Upper lobe of left lung (tissue), 6 donors: ENCODE measurements at regions not wholly inside any gene's neighbourhood (a gene's known extent, or its start where the extent isn't known, plus 50 kb on each side); places are given as distances from the start of the nearest gene placed in this dataset.

Experiments used
- ATAC-seq, 2 donors: fragments of 200-7000 bp; cut with Tn5 transposase; one replicate each; pipeline ENCODE4 v1.9.1; 2022; ENCODE audit warnings: mild to moderate bottlenecking in 2 of 2, moderate library complexity in 2 of 2; ENCODE audit not compliant: low FRiP score in 2 of 2
- DNase-seq, 2 donors: peaks; one replicate each; pipeline ENCODE4 v3.0.0-alpha.2; 2019 to 2020
- H3K27ac ChIP-seq, 4 donors: fragments of 200-600 bp; sonication (generic); one replicate each; pipeline ENCODE4 v1.5.1; 2016 to 2019
- H3K27me3 ChIP-seq, 4 donors: fragments of 200-600 bp; sonication (generic); one replicate each; pipeline ENCODE4 v1.5.1; 2017 to 2019
- H3K36me3 ChIP-seq, 4 donors: fragments of 200-600 bp; sonication (generic); one replicate each; pipeline ENCODE4 v1.5.1; 2016 to 2019
- H3K4me1 ChIP-seq, 4 donors: fragments of 200-600 bp; sonication (generic); one replicate each; pipeline ENCODE4 v1.5.1; 2018 to 2019
- H3K4me3 ChIP-seq, 4 donors: fragments of 200-600 bp; sonication (generic); one replicate each; pipeline ENCODE4 v1.5.1; 2017 to 2019; ENCODE audit warnings: mild to moderate bottlenecking in 2 of 4, moderate library complexity in 1 of 4
- H3K9me3 ChIP-seq, 4 donors: fragments of 200-600 bp; sonication (generic); one replicate each; pipeline ENCODE4 v1.5.1; 2018 to 2019
- EP300 ChIP-seq, 4 donors: sonication (generic); formaldehyde crosslinking; IDR thresholded peaks; one replicate each; pipeline ENCODE4 v1.5.1; 2017; ENCODE audit warnings: antibody characterized with exemption in 4 of 4, control low read depth in 2 of 4
- POLR2A ChIP-seq, 4 donors: fragments of 450-650 bp; IDR thresholded peaks; one replicate each; pipeline ENCODE4 v1.5.1; 2016 to 2017; ENCODE audit warnings: antibody characterized with exemption in 4 of 4, mild to moderate bottlenecking in 2 of 4
- POLR2AphosphoS5 ChIP-seq, 2 donors: sonication (generic); formaldehyde crosslinking; IDR thresholded peaks; one replicate each; pipeline ENCODE4 v1.5.1; 2017; ENCODE audit warnings: antibody characterized with exemption in 2 of 2
- WGBS, 2 donors: methylation state at CpG; one replicate each; pipeline ENCODE4 v1.1.5; 2017 to 2018; 5-methylcytosine and 5-hydroxymethylcytosine counted together
- TF ChIP-seq, protein P1 (sequence below), 6 experiments: fragments of 450-650 bp in 4 of 6; fragments of 200-600 bp in 2 of 6; sonication (generic) in 2 of 6; IDR thresholded peaks; one replicate each; pipeline ENCODE4 v1.5.1; 2016 to 2019; ENCODE audit warnings: antibody characterized with exemption in 6 of 6
- donor health status: DM: no; HTN: no; CAD: no; lungs with moderate emphysema.
- donor health status: DM: no; HTN: yes; CAD: no; lungs with severe emphysema.

DNA sequence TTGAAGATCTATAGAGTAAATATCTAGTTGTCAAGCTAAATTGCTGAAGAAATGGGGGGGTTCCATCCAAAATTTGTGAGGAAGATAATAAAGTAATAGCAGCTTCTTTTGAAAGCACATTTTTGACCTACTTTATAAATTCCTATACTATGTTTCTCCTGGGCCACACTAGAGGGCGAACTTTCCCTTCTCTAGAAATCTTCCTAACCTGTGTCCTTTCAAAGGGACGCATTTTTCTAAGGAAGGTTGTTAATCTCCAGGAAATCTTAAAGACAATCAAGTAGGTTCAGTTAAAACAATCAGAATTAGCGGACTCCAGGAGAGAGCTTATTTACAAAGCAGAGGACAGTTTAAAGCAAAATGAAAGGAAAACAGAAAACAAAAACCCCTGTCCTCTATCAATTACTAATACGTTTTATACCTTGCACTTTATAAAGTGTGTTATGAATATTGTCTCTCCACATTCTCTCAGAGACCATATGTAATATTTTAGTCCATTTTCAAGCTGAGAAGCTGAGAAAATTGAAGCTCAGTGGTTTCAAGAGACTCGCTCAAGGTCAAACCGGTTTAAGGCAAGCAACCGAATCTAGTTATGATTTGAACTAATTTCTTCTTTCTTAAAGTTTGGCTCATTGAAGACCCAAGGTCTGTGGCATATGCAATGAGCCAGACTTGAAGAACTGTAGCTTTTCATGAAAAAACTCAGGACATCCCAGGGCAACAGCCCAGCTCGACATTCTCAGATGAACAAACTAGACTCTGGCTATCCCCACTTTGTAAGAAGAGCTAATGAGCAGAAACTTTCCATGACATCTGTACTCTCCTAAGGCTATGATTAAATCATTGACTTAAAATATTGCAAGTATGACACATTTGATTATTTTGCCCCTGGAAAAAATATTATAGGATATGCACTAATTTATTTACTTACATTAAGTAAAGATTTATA, 273.6 kb downstream of the PAX3 start:
- DNase-seq (no peak), ATAC-seq (no peak)
- Histone ChIP-seq H3K4me1 (peaks cover 0 to 3% (median 0%) of the 10 kb centered on the region in 4 donors), H3K36me3 (no peaks in the 10 kb centered on the region), H3K4me3 (no peak overlapping the region), H3K9me3 (no peaks in the 10 kb centered on the region), H3K27me3 (no peaks in the 10 kb centered on the region), H3K27ac (no peak overlapping the region)
- TF ChIP-seq, protein P1, sequence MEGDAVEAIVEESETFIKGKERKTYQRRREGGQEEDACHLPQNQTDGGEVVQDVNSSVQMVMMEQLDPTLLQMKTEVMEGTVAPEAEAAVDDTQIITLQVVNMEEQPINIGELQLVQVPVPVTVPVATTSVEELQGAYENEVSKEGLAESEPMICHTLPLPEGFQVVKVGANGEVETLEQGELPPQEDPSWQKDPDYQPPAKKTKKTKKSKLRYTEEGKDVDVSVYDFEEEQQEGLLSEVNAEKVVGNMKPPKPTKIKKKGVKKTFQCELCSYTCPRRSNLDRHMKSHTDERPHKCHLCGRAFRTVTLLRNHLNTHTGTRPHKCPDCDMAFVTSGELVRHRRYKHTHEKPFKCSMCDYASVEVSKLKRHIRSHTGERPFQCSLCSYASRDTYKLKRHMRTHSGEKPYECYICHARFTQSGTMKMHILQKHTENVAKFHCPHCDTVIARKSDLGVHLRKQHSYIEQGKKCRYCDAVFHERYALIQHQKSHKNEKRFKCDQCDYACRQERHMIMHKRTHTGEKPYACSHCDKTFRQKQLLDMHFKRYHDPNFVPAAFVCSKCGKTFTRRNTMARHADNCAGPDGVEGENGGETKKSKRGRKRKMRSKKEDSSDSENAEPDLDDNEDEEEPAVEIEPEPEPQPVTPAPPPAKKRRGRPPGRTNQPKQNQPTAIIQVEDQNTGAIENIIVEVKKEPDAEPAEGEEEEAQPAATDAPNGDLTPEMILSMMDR (IDR thresholded peaks at IDR 0.05), result peak in 5 of 6 experiments; percentile 15 to 44 (median 33)
- TF ChIP-seq POLR2A (IDR thresholded peaks at IDR 0.05), result no peak
- no peak for TF ChIP-seq EP300 (IDR thresholded peaks at IDR 0.05)
- WGBS, 2 donors, result 39 to 40% methylated on average over 8 of the region's 8 CpGs

DNA sequence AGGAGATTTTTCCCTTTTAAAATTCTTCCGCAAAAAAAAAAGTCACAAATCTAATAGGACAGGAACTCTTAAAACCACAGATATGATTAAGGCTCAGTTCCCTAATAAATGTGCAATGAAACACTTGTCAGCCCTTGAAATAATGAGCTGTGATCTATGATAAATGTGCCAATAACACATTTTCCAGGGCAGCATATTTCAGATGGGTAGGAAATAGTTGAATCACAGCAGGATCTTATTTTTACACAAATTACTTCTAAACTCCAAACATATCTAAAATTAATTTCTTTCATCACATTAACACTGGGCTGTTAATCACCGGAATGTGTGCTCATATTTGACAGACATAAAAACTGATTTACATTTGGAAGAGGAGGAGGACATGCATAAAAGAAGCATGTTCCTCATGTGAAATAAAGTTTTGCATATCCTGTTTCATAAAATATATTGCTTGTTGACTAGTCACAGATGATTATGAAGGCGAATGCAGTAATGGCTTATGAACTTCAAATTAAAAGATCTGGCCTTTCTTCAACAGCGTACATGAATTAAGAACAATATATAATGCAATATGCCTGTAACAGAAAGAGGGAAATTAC, 281.4 kb downstream of the PAX3 start:
- Histone ChIP-seq H3K27ac (no peak overlapping the region), H3K27me3 (no peaks in the 10 kb centered on the region), H3K36me3 (no peaks in the 10 kb centered on the region), H3K9me3 (no peaks in the 10 kb centered on the region), H3K4me3 (no peak overlapping the region), H3K4me1 (no peaks in the 10 kb centered on the region)
- 81 to 87% methylated on average over 4 of the region's 4 CpGs for WGBS, 2 donors
- DNase-seq, result no peak
- TF ChIP-seq, protein P1 (IDR thresholded peaks at IDR 0.05), result no peak
- no peak for TF ChIP-seq POLR2A (IDR thresholded peaks at IDR 0.05)
- no peak for TF ChIP-seq EP300 (IDR thresholded peaks at IDR 0.05)
- TF ChIP-seq POLR2AphosphoS5 (IDR thresholded peaks at IDR 0.05), result no peak
- ATAC-seq, result no peak

DNA sequence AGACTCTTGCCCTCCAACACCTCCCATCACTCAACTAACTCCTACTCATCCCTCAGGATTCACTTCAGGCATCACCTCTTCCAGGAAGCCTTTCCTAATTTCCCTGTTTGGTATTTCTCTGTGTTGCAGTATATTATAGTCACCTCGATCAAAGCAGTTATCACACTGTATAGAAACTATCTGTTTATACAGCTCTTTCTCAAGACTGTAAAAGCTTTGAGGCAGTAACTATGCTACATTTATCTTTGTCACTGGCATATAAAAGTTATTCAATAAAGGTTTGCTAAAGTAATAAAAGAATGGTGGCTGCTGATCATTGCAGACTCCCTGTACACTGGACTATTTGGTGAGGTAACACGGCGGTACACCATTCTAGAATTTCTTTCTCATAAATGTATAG, 284.9 kb downstream of the PAX3 start:
- DNase-seq (no peak), ATAC-seq (no peak)
- 56 to 96% methylated on average over 3 of the region's 3 CpGs for WGBS, 2 donors
- Histone ChIP-seq H3K9me3 (no peaks in the 10 kb centered on the region), H3K27ac (no peak overlapping the region), H3K4me3 (no peak overlapping the region), H3K27me3 (no peaks in the 10 kb centered on the region), H3K36me3 (no peaks in the 10 kb centered on the region), H3K4me1 (no peaks in the 10 kb centered on the region)
- no peak for TF ChIP-seq POLR2A (IDR thresholded peaks at IDR 0.05)
- no peak for TF ChIP-seq EP300 (IDR thresholded peaks at IDR 0.05)
- TF ChIP-seq POLR2AphosphoS5 (IDR thresholded peaks at IDR 0.05), result no peak
- TF ChIP-seq, protein P1 (IDR thresholded peaks at IDR 0.05), result no peak

DNA sequence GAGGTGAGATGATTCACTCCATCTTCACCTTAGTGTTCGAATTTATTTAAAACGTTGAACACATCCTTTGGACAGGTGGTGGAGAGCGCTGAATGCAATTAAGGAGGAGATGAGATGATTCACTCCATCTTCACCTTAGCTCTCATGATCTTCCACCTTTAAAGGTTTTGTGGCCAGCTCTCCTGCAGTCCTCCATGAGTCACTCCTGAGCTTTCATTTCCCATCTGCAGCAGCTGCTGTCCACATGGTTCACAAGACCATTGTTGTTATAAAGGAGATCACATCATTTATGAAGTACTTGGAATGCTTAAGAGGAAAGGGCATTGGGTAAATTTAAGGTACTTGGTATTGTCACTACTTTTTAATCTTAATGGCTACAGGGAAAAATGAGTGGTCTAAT, 298.5 kb downstream of the PAX3 start:
- ATAC-seq, result no peak
- Histone ChIP-seq H3K4me1 (no peaks in the 10 kb centered on the region), H3K4me3 (no peak overlapping the region), H3K36me3 (no peaks in the 10 kb centered on the region), H3K27me3 (no peaks in the 10 kb centered on the region), H3K27ac (no peak overlapping the region), H3K9me3 (no peaks in the 10 kb centered on the region)
- 87 to 93% methylated on average over 3 of the region's 3 CpGs for WGBS, 2 donors
- no peak for DNase-seq
- no peak for TF ChIP-seq POLR2A (IDR thresholded peaks at IDR 0.05)
- no peak for TF ChIP-seq POLR2AphosphoS5 (IDR thresholded peaks at IDR 0.05)
- TF ChIP-seq, protein P1 (IDR thresholded peaks at IDR 0.05), result no peak
- TF ChIP-seq EP300 (IDR thresholded peaks at IDR 0.05), result no peak
